ENCODE measurements at regions not wholly inside any gene's neighbourhood (a gene's known extent, or its start where the extent isn't known, plus 50 kb on each side); places are given as distances from the start of the nearest gene placed in this dataset.
"Not testable (repeated sequence)": the region's sequence is repeated elsewhere in the genome, so short reads cannot be mapped to it uniquely, and the experiment has no call there.

GRCh38 chr17:22117401-22117800 lies 425.1 kb downstream of the KCNJ18 start:
- TF ChIP-seq, protein P1, sequence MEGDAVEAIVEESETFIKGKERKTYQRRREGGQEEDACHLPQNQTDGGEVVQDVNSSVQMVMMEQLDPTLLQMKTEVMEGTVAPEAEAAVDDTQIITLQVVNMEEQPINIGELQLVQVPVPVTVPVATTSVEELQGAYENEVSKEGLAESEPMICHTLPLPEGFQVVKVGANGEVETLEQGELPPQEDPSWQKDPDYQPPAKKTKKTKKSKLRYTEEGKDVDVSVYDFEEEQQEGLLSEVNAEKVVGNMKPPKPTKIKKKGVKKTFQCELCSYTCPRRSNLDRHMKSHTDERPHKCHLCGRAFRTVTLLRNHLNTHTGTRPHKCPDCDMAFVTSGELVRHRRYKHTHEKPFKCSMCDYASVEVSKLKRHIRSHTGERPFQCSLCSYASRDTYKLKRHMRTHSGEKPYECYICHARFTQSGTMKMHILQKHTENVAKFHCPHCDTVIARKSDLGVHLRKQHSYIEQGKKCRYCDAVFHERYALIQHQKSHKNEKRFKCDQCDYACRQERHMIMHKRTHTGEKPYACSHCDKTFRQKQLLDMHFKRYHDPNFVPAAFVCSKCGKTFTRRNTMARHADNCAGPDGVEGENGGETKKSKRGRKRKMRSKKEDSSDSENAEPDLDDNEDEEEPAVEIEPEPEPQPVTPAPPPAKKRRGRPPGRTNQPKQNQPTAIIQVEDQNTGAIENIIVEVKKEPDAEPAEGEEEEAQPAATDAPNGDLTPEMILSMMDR (IDR thresholded peaks at IDR 0.05) = not testable (repeated sequence)
- not testable (repeated sequence) for TF ChIP-seq POLR2A (IDR thresholded peaks at IDR 0.05)

All from esophagus squamous epithelium (tissue), 4 donors.